C1 segment of cervical spinal cord (tissue), 14 donors: ENCODE measurements at regions not wholly inside any gene's neighbourhood (a gene's known extent, or its start where the extent isn't known, plus 50 kb on each side); places are given as distances from the start of the nearest gene placed in this dataset.

Experiments
- DNase-seq, 14 donors: peaks; one replicate each; lab custom pipeline; 2025; lab: John Stamatoyannopoulos, UW

DNA sequence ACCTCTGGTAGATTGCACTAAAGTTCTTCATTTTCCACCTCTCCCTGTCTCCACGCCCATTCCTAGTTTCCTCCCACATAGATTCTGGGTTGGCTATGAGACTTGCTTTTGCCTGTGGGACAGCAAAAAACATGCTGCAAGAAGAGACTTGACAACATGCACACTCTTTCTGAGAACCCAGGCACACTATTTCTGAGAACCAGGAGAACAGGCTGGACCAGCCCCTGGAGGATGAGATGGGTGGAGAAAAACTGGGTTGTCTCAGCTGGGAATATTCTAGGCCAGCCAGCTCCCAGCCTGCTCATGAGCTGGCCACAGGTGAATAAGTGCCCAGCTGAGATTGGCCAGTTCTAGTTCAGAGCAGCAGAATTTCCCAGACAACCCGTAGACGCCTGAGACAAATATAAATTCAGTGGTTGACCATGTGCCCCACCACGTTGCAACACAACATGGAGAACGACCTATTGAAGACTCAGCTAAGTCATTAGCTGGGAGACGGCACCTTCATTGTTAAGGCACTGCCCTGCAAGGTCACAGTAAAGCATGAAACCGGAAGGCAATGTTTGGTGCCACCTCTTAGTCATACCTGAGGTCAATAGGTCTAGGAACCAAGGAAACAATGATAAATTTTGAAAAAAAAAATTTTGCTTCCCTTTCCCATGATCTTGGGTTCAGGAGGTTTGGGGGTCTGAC is 92.7 kb upstream of the AKR1E2 start:
- DNase-seq: no peak

DNA sequence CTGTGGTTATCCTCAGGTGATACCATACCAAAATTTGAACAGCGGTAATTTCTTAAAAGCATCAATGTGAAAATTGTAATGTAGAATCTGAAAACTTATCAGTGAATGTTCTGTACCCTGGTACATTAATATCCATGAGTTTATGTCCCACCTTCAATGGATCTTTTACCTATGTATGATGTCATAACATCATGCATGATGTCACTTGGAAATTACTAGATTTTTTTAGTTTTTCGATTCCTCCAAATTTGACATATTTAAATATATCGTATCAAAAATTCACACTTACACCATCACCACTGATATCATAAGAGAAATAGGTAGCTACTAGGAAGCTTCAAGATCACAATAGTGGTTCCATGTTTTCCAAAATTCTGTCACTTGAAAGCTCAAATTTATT is 95.0 kb upstream of the AKR1E2 start:
- no peak for DNase-seq

DNA sequence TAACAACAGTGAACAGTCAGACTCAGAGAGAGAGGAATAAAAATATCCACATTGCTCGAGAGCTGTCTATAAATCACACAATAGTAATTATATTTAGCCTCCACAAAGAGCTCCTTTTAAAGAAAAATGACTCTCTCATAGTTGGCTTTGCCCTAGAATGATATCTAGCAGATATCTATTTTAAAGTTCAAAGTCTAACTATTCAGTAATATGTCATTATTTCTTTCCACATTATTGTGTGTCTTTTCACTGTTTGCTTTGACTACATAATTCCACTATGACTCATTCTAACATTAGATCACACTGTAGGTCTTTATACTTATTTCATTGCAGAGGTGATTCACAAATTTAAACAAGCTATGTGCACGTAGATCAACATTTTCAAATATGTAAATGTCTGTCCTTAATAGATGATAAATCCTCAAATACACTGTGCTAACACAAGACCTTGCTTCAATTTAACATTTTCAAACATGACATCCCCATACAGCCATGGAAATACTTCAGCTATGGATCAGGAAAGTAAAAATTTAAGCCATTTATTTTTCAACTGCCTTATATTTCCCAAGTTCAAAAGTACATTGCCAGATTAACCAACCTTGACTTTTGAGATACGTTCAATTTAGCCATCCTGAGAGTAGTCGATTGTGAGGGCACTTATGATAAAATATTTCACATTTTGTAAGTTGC is 99.9 kb upstream of the AKR1E2 start:
- DNase-seq: no peak

DNA sequence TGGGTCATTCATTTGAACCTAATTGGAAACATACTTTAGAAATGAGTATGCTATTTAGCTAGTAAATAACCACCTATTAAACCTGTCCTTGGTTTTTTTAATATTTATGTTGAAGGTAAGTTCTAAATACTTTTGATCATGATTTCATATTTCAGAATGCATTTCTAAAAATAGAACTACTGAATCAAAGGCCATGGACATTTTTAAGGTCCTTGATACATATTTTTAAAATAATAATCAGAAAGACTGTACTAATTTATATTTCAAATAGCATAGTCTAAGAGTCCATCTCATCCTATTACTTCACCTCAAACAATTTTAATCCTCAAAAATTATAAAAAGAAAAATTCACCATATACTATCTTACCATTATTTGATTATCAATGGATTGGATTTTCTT is 102.1 kb upstream of the AKR1E2 start:
- DNase-seq: no peak

DNA sequence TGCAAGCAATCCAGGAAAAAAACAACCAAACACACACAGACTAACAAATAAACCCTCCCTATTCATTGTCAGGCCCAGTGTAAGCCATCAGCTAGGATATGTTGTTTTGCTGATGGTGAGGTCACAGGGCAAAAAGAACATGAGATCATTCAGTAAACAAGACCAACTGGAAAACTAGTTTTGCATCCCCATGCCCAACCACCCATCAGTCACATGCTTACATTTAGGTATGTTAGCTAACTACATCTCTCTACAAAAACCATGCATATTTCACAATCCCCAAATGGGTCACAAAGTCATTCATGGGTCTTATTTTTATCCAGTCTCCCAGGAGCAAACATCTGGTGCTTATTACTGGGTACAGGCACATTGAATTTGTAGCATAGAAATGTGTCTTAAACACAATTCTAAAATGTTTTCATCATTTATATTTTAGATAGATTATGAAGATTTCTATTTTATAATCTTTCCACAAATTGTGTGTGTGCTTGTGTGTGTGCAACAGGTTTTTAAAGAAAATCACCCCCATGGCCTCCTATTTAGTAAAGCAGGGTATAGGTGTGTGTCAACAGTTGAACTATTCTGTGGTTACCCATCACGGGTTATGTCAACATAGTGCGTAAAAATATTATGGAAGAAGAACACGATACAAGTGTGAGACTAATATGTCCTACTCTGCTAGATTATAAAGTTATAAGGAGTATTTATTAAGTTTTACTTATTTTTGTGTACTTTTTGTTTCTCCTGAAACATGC is 103.8 kb upstream of the AKR1E2 start:
- no peak for DNase-seq

DNA sequence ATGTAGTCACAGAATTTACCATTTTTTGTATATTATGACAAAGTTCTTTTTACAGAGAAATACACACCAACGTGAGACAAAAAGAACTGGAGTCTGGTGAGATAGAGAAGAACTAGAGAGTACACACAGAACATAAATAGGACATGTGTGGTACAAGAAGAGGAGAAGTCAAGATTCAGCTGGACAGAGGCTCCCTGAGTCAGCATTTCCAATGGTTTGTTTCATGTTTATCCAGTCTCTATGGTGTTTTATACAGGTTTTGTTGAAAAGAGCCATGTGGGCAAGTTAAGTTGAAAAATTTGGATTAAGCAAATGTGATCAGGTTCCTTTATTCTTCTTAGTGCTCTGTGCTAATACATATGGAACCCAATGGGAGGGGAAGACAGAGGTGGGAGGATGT is 105.5 kb upstream of the AKR1E2 start:
- no peak for DNase-seq

DNA sequence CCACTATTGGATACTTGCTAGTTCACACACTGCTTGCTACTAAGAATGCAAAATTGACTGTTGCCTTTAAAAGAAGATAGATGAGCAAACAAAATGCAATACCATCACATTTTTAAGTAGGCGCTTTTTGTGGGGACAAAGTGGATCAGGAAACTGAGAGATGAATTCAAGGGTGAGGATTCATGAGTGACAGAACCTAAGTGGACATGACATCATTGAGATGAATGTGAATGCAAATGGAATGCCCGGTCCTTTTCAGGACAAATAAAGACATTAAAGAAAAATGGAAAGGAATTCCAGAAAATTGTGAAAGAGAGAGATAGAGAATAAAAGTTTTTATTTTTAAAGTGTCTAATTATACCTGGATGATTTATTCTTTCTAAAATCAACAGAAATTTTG is 106.3 kb upstream of the AKR1E2 start:
- DNase-seq: no peak

DNA sequence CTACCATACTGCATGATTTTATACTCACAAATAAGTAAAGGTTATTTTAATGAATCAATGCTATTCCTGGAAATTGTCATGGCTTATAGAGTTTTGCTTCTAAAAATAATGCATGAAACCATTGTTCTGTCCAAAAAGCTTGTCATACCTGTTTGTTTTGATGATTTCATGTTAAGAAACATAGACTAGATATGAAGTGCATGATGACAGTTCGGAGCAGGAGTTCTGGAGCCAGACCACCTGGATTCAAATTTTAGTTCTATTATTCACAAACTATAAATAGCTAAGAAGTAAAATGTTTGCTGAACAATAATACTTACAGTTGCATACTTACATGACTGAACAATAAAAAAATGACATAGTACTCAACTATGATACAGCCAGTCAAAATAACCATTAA is 107.0 kb upstream of the AKR1E2 start:
- no peak for DNase-seq

DNA sequence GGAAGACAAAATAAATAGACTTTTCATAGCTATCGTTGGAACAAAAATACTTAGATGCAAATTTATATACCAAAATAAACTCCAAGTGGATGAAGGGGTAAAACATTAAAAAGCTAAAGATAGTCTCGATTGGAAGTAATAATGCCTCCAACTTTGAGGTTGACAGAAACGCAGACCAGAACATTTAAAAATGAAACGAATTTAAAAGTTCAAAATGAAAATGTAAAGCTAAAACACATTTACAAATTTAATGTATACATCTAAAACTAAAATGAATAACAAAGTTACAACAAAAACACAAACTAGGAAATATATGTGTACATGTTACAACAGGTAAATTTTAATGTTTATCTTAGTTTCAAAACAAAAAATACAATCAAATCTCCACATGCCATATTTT is 107.5 kb upstream of the AKR1E2 start:
- DNase-seq: no peak

DNA sequence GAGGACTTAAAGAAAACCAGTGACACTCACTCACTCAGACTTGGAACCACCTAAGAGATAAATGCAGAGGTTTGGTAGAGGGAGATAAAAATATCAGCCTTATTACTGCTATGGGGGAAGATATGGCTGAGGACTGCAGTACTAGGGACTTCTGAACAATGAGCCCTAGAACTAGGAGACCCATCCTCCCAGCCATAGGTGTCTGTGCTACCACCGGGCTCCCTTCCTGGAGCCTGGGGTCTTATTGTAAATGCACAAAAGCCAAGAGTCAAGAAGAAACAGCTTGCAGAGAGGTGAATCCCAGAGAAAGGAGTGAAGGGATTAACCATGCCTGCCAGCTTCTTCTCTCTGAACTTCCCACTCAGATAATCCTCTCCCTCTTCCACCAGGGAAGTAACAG is 108.3 kb upstream of the AKR1E2 start:
- DNase-seq: no peak

DNA sequence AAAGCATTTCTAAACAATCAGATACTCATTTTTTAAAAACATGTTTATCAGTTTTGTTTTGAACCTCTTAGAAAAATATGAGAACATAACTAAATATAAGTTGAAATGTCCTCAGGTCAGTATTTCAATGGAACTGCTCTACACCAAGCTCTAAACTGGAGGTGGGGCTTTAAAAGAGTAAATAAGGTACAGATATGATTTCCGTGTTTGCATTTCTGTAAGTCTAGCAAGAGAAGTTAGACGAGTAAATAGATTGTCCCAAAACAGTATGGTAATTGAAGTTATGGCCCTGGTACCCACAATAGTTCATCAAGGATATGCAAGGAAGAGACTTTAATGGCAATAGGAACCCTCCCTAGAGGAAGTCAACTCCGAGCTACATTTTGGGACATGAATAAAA is 115.1 kb upstream of the AKR1E2 start:
- no peak for DNase-seq

DNA sequence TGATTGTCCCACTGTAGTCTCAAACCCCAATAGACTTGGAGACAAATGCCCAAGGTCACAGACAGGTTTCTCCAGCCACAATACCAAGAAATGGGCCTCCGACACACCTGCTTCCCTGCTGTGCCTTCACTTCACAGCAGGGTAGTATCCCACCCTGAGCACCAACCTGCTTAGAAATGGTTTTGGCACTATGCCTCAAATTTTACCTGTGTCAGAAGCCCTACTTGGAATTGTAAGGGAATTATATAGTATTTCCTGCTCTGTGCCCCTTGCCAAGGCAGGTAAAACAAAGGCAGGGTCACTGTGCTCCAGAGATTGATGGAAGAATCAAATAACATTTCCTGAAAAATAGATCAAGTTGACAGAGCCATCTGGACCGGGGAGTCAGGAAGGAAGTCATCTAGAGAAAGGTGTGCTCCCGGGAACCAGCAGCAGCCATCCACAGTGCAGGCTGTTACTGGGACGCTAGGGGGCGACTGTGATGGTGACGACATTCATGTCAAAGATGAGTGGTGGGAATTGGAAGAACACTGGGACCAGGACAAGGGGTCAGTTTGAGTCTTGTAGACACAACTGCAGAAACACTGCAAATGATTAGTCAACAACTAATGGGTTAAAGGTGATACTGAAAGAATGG is 117.8 kb upstream of the AKR1E2 start:
- no peak for DNase-seq

DNA sequence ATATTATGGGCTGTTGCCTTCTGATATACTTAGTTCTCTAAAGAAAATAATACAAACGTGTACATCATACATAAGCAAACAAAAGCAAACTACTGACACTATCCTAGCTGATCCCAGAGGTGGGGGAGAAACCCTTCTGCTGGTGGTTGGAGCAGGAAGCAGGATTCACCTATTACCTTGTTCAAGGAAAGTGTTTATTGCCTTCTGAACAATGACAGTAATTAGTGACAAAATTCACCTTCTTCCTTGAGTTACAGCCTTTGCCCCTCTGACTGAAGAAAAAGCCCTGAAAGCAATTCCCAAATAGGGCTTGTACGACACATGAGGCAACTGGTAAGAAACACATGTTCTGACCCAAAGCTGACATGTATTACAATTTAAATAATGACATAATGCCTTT is 118.8 kb upstream of the AKR1E2 start:
- no peak for DNase-seq

DNA sequence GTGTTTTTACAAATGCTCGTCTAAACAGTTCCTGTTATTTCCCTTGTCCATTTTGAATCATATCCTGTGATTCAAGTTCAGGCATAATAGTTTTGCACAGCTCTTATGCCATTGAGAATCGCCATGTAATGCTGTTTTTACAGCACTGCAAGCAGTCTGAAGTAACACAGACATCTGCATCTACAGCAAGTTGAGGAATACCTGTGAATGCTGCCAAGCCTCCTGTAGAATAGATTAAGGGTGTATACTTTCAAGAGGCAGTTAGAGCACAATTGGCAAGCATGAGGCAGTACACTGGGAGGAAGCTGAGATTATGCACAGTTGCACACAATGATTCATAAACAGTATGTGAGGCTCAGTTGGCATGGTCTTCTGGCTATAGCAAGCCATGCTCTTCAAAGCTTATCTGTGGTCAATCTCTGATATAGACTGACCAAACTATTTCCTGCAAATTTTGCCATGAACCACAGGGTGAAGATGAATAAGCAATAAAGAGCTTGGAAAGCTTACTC is 121.9 kb upstream of the AKR1E2 start:
- DNase-seq: no peak

DNA sequence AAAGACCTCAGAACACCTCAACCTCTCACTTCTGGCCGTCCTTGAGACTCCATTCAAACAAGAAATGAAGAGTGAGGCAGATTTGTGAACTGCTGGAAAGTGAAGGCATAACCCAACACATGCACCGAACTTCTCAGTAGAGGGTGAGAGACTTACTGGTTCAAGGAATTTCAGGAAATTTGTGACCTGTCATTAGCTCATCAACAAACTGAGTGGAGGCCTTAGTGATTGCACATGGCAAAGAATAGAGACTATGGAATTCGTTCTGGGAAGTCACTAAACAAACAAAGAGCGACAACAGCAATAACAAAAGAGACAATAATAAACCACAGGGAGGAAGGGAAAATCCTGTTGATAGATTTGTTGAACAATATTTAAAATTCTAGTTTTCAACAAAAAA is 125.0 kb upstream of the AKR1E2 start:
- no peak for DNase-seq

DNA sequence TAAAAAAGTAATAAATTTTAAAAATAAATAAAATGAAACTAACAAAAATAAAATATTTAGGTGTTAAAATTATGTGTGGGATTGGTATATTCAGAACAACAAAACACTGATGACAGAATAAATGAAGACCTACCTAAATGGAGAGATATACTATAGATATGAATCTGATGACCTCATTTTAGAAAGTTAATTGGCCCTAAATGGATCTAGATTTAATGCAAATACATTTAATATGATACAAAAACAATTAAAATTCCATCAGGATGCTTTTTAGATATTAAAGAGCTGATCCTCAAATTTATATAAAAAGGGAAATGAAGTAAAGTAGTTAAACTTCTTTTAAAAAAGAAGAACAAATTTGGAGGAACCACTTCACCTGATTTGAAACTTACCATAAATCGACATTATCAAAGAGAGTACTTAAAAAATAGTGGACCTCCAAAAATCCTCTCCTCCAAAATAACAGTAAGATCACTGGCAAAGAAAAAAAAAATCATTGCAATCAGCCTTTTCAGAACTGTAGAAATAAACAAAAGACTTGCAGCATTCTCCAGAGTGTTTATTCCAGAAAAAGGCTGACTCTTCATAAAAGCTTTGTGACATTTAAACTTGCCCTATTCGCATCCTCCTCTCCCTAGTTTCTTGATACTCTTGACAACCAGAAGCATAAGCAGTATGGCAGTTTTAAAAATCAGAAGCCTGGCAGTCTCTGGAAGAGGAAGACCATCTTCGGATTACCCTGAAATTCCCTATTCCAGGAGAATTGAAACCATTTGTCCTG is 125.9 kb upstream of the AKR1E2 start:
- no peak for DNase-seq

DNA sequence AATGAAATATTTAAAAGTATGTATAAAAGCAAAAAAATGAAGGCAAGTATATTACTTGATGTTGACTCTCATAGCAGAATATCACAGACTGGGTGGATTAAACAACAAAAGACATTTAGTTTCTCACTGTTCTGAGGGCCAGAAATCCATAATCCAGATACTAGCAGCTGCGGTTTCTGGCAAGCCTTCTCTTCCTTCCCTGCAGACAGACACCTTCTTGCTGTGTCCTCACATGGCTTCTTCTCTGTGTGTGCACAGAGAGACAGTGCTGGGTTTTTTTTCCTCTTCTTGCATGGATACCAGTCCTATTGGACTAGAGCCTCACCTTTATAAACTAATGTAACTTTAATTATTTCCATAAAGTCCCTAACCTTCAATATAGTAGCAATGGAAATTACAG is 127.9 kb upstream of the AKR1E2 start:
- no peak for DNase-seq

DNA sequence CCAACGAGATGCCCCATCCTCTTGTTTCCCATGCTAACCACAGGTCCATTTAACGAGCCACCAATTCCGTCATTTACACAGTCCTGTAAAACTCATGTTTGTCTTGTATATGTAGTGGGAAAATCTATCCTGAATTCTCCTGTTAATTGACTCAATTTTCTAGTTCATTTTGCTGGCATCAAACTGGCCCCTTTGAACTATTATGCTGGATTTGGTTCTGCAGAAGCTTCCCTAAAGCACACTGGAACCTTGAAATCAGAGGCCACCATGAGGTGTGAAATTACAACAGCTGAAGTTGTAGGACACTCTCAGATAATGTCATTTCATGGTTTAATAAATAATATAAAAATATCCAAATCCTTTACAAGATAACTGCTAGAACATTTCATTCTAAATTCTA is 129.8 kb upstream of the AKR1E2 start:
- DNase-seq: no peak

DNA sequence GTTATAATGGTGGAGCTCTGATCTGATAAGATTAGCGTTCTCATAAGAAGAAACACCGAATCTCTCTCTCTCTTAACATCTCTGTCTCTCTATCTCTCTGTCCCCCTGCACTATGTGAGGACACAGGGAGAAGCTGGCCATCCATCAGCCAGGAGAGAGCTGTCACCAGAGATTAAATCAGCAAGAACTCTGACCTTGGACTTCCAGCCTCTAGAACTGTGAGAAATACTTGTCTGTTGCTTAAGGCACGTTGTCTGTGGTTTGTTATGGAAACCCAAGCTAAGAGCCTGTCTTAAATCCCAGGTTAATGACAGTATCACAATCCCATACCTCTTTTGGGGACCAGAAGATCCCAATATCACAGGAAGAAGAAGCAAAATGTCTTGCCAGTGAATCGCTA is 132.0 kb upstream of the AKR1E2 start:
- DNase-seq: no peak

DNA sequence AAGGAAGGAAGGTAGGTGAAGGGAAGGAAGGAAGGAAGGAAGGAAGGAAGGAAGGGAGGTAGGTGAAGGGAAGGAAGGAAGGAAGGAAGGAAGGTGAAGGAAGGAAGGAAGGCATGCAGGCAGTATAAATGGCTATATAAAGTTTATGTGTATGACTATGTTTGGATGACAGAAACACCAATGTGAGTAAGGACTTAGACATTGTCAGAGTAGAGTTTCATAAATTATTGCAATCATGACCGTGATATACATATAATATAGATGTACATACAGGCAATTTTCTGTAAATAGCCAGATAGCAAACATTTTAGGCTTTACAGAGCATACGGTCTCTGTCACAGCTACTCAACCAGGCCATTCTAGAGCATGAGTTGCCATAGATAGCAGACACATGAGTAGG is 133.8 kb upstream of the AKR1E2 start:
- no peak for DNase-seq

DNA sequence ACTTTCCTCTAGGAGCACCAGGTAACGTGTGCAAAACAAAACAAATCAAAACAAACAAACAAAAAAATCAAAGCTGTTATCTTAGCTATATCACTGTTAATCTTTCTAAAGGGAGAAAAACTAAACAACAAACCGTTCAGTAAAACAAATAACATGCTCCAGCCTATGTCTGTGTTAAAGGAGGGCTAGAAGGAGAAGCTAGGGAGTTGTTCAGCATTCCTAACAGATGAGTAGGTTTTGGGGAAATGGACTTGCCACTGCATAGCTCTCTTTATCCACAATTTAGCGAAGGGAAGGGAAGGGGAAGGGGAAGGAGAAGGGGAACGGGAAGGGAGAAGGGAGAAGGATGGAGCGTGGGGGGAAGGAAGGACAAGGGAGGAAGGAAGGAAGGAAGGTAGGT is 134.2 kb upstream of the AKR1E2 start:
- DNase-seq: no peak

DNA sequence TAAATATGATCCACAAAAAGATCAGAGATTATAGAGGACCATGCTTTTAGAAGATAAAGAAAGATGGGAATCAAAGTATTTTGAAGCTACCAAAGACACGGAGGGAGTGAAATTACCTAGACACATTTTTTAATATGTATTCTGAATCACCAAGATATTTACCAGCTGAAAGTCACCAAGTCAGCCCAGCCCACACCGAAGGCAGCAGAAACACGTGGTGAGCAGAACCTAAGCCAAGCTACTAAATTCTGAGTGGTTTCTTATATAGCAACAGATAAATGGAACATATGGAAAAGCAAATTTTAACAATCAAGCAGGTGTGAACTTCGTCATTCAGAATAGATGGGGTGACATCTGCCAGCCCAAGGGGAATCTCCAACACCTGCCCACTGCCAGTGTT is 134.7 kb upstream of the AKR1E2 start:
- DNase-seq: no peak
